ENCODE measurements at regions not wholly inside any gene's neighbourhood (a gene's known extent, or its start where the extent isn't known, plus 50 kb on each side); places are given as distances from the start of the nearest gene placed in this dataset.
"Not testable (repeated sequence)": the region's sequence is repeated elsewhere in the genome, so short reads cannot be mapped to it uniquely, and the experiment has no call there.

DNA sequence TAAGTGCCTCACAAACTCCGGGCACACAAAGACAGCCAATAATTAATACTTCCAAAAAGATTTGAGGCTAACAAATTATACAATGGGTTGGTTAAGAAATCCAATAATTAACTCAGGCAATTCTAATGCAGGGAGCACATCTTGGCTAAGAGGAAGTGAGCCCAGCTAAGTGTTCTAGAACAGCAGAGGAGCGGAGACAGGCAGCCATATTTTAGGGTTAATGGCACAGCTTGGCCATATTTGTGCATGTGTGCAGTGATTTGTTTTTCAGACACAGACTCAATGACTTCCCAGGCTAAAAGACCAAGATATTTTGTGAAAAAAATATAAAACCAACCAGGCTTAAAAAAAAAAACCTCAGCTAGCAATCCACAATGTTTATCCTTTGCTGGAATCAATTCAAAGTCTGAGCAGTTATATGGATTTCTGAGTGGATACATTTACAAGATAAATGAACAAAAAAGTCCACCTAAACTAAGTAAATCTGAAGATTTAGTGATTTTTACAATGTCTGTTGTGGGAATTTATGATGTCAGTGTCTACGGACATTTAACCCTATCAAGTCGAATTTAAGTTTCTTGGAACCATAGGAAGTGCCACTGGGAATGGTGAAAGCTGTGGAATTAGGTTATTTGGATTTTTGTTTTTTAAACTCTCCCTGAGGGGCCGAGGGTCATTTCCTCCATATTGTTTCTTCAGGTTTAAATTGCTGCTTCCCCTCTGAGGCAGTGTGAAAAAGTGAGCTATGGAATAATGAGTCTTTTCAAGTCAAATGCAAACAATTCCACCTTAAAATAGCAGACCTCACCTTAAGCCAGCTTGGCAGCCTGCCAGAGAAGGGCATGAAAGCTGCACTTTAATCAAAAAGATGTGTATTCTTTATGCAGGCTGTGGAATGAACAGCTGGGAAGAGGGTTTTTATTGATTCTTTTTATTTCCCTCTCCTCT is 413.7 kb upstream of the TBL1XR1 start:
- no peak overlapping the region for H3K27ac Mint-ChIP-seq
- no peak overlapping the region for H3K4me3 Mint-ChIP-seq
- peaks cover 4% of the 10 kb centered on the region for H3K9me3 Mint-ChIP-seq
- H3K4me1 Mint-ChIP-seq (ENCODE audit: low read depth) = peaks cover 9% of the 10 kb centered on the region
- no peaks in the 10 kb centered on the region for H3K27me3 Mint-ChIP-seq (ENCODE audit: low read depth)
- no peaks in the 10 kb centered on the region for H3K36me3 Mint-ChIP-seq (ENCODE audit: low read depth)

DNA sequence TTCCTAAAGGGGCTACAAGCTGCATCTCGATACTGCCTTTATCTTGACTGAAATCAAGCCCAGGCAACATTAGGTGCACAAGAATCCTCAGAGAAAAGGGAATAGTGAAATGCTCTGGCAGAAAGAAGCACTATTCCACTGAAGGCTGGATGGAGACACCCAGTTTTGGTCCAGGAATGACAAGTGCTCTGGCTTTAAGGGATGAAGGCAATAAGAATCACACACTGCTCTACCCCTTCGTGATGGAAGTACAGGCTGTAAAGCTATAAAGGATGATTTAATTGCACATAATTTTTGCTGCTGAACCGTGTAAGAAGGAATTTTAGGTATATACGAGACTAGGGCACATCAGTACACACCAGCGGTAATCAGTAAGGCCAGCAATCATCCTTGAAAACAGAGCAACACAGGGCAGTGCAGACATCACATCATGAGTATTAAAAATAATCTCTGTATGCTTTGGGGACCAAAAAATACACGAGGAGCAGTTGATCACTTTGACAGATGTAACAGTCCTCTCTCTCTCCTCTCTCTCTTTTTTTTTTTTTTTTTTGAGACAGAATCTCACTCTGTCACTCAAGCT is 414.6 kb upstream of the TBL1XR1 start:
- no peaks in the 10 kb centered on the region for H3K36me3 Mint-ChIP-seq (ENCODE audit: low read depth)
- H3K4me3 Mint-ChIP-seq = no peak overlapping the region
- H3K9me3 Mint-ChIP-seq = peaks cover 4% of the 10 kb centered on the region
- no peak overlapping the region for H3K27ac Mint-ChIP-seq
- H3K4me1 Mint-ChIP-seq (ENCODE audit: low read depth) = peaks cover 7% of the 10 kb centered on the region
- no peaks in the 10 kb centered on the region for H3K27me3 Mint-ChIP-seq (ENCODE audit: low read depth)

DNA sequence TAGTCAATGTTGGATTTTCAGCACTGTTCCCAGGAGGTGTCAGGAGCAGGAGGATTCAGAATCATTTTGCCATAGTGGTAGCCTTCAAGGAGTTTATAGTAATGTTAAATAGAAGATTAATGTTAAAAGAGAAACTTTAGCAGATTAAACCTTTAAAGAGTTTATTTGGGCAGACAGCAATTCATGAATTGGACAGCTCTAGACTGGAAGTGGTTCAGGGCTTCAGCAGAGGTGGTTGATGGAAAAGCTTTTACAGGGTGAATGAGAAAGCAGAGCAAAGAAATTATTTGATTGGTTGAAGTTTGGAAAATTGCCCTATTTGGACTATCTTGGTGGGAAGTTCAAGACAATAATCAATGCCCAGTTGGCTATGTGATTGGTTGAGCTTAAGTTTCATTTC is 416.6 kb upstream of the TBL1XR1 start:
- Mint-ChIP-seq H3K27ac (no peak overlapping the region), H3K9me3 (peaks cover 4% of the 10 kb centered on the region), H3K27me3 (ENCODE audit: low read depth) (no peaks in the 10 kb centered on the region), H3K36me3 (ENCODE audit: low read depth) (no peaks in the 10 kb centered on the region), H3K4me1 (ENCODE audit: low read depth) (peaks cover 4% of the 10 kb centered on the region), H3K4me3 (no peak overlapping the region)

DNA sequence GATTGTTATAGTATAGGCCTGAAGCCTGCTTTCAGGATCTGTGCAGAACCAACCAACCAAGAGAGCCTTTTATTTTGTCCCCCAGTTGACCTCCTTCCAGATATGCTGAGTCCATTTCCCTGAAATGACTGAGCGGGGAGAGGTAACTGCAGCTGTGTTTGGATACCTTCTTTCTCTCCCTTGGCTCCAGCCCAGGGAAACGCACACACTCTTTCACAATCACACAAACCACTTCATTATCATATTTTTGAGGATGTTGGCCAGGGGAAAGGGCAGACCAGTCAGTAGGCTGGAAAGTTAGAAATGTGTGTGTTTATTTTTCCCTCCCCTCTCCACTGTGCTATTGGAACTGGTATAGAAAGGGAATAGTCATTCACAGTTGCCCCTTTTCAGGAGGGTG is 417.7 kb upstream of the TBL1XR1 start:
- peaks cover 4% of the 10 kb centered on the region for H3K4me1 Mint-ChIP-seq (ENCODE audit: low read depth)
- H3K4me3 Mint-ChIP-seq = no peak overlapping the region
- no peaks in the 10 kb centered on the region for H3K36me3 Mint-ChIP-seq (ENCODE audit: low read depth)
- H3K27ac Mint-ChIP-seq = no peak overlapping the region
- peaks cover 4% of the 10 kb centered on the region for H3K9me3 Mint-ChIP-seq
- no peaks in the 10 kb centered on the region for H3K27me3 Mint-ChIP-seq (ENCODE audit: low read depth)

DNA sequence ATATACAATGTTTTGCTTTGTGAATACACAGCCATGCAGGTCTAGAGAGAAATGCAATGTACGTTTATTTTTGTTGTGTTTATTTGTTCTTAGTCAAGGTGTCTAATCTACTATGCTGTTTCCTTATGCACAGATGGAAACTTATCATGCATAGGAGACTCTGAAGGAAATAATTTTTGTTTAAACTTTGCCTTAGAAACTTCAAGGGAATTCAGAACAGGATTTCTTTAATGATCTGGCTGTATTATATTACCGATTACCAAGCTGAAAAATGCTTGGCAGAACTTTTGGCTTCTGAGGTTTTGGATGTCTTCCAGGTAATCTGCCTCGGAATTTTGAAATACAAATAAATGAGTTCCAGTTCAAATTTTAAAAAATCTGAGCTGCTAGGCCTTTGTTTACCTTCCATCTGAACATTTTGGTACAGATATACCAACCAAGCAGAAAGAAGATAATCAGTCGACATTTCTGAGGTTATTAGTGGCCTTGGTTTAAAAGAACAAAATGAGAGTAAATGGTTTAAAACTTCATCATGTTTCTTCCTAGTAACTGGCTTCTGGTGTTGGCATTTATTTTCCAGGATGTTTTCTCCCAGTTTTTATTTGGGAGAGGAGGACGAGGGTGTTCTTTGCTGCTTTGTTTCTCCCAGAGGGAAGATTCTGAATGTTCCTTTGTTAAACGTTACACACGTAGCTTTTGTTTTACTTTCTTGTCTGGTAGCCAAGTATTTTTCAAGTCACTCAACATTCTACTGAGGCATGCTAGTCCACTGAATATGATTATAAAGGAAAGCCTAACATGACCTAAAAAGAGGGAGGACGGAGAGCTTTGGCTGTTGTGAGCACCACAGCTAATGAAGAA is 421.8 kb upstream of the TBL1XR1 start:
- H3K36me3 Mint-ChIP-seq (ENCODE audit: low read depth) = no peaks in the 10 kb centered on the region
- H3K4me3 Mint-ChIP-seq = no peak overlapping the region
- H3K27ac Mint-ChIP-seq = no peak overlapping the region
- peaks cover 4% of the 10 kb centered on the region for H3K4me1 Mint-ChIP-seq (ENCODE audit: low read depth)
- H3K9me3 Mint-ChIP-seq = no peaks in the 10 kb centered on the region
- no peaks in the 10 kb centered on the region for H3K27me3 Mint-ChIP-seq (ENCODE audit: low read depth)

DNA sequence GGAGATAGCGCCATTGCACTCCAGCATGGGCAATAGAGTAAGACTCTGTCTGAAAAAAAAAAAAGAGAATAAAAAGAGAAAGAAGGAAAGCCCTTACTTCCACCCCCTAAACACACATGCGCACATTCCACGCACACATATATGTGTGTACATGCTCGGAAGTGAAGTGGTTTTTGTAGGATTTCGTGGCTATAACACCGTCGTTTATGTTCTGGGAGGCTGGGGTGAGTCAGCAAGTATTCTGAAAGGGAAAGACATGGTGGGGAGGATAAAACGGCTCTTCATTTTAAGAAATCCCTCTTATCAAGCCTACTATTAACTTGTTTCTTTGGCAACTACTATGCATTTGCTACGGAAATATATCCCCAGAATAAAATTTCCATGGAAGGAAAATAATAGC is 422.8 kb upstream of the TBL1XR1 start:
- Mint-ChIP-seq H3K4me1 (ENCODE audit: low read depth) (peaks cover 2% of the 10 kb centered on the region), H3K27me3 (ENCODE audit: low read depth) (no peaks in the 10 kb centered on the region), H3K9me3 (no peaks in the 10 kb centered on the region), H3K4me3 (no peak overlapping the region), H3K36me3 (ENCODE audit: low read depth) (no peaks in the 10 kb centered on the region), H3K27ac (no peak overlapping the region)

DNA sequence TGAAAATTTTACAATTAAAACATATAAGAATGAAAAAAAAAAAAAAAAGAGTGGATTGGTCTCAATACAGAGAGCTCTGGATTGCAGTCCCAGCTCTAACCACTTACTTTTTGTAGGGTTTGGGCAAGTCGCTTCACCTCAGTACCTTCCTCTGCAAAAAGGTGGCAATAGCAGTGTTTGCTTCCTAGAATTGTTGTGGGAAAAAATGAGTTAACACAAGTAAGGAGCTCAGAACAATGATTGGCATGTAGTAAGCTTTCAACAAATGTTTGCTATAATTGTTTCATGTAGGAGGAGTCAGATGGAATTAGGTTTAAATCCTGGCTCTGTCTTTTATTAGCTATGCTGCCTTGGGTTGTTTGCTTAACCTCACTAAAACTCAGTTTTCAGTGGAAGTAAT is 425.2 kb upstream of the TBL1XR1 start:
- H3K9me3 Mint-ChIP-seq = no peaks in the 10 kb centered on the region
- no peaks in the 10 kb centered on the region for H3K27me3 Mint-ChIP-seq (ENCODE audit: low read depth)
- no peaks in the 10 kb centered on the region for H3K36me3 Mint-ChIP-seq (ENCODE audit: low read depth)
- H3K4me3 Mint-ChIP-seq = no peak overlapping the region
- H3K4me1 Mint-ChIP-seq (ENCODE audit: low read depth) = no peaks in the 10 kb centered on the region
- H3K27ac Mint-ChIP-seq = no peak overlapping the region

DNA sequence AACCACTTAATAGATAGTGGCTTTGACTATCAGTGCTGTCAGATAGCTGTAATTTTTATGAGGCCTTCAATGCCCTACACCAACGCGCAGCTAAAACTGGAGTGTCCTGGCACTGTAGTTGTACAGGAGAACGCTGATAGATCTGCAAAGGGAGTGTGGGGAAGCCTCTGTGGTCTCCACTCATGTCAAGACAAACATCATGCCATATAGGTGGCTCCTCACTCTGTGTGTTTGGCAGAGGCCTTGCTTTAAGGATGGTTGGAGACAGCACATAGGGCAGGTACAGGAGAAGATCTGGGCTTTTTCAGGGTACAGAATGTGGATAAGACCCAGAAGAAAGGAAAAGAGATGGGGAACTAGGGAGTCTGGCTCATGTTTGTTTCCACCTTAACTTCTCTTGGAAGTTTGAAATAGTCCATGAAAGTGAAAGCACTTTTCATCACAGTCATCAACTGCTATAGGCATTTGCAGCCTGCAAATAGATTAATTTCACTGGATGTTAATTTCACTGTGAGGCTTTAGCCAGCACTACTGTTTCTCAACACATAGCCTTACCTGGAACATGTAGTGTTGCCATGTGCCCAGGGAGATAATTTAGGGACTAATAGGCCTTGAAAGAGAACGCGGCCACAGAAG is 425.8 kb upstream of the TBL1XR1 start:
- H3K9me3 Mint-ChIP-seq = no peaks in the 10 kb centered on the region
- H3K4me1 Mint-ChIP-seq (ENCODE audit: low read depth) = no peaks in the 10 kb centered on the region
- no peaks in the 10 kb centered on the region for H3K27me3 Mint-ChIP-seq (ENCODE audit: low read depth)
- H3K4me3 Mint-ChIP-seq = no peak overlapping the region
- no peak overlapping the region for H3K27ac Mint-ChIP-seq
- no peaks in the 10 kb centered on the region for H3K36me3 Mint-ChIP-seq (ENCODE audit: low read depth)

DNA sequence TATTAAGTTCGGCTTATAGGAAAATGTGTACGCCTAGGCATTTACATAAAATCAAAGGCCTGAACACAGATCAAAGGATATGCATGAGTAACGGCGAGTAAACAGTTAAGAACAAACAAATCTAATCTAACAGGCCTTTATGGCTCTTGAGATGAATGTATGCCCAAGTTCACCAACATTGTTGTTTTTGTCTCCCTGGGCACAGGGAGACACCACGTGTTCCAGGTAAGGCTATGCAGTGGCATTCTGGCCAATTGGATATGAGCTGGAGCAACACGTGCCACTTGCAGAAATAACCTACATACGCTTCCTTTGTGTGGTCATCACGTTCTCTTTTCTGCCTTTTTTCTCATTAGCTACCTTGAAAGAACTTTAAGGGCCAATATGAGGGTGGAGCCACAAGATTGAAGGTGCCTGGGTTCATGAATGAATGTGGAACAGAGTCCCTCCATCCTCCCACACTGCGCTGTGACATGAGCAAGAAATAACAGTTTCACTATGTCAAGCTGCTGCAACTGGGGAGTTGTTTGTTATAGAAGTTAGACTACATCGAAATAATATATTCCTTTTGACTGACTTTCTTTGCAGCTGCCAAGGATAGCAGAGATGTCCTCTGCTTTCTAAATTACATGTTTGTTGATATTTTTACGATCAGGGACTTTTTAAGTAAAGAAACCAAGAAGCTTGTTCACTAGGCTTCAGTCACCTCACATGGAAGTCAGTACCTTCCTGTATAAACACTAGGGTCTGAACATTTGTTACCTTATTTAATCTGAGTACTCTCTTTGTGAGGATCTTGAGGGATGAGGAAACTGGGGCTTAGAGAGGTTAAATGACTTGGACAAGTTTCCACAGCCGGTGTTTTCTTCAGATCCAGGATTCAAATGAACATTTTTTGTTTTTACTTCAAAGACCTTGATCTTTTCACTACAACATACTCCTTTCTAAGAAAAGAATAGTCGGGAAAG is 427.5 kb upstream of the TBL1XR1 start:
- Mint-ChIP-seq H3K4me1 (ENCODE audit: low read depth) (no peaks in the 10 kb centered on the region), H3K36me3 (ENCODE audit: low read depth) (no peaks in the 10 kb centered on the region), H3K9me3 (no peaks in the 10 kb centered on the region), H3K4me3 (no peak overlapping the region), H3K27ac (no peak overlapping the region), H3K27me3 (ENCODE audit: low read depth) (no peaks in the 10 kb centered on the region)

DNA sequence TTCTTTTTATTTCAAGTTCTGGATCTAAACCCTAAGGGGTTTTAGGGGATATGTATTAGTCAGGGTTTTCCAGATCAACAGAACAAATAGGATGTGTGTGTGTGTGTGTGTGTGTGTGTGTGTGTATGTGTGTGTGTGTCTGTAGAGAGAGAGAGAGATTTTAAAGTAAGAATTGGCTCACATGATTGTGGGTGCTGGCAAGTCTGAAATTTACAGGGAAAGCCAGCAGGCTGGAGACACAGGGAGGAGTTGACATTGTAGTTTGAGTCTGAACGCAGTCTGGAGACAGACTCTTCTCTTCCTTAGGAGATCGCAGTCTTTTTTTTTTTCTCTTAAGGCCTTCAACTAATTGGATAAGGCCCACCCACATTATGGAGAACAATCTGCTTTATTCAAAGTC is 428.8 kb upstream of the TBL1XR1 start:
- Mint-ChIP-seq H3K27ac (no peak overlapping the region), H3K4me1 (ENCODE audit: low read depth) (no peaks in the 10 kb centered on the region), H3K36me3 (ENCODE audit: low read depth) (no peaks in the 10 kb centered on the region), H3K27me3 (ENCODE audit: low read depth) (no peaks in the 10 kb centered on the region), H3K4me3 (no peak overlapping the region), H3K9me3 (no peaks in the 10 kb centered on the region)

DNA sequence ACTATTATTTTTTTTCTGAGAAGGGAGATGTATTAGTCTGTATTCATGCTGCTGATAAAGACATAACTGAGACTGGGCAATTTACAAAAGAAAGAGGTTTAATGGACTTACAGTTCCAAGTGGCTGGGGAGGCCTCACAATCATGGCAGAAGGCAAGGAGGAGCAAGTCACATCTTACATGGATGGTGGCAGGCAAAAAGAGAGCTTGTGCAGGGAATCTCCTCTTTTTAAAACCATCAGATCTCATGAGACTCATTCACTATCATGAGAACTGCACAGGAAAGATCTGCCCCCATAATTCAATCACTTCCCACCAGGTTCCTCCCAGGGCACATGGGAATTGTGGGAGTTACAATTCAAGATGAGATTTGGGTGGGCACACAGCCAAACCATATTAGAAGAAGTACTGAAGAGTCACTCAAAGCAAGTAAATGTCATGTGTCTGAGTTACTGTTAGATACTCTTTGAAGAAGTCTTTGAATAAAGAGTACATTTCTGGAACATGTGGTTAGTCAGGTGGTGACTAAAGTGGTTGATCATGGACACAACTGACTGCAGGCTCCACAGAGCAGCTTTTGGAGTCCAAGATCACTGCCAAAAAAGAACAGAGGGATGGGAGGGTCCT is 430.9 kb upstream of the TBL1XR1 start:
- H3K36me3 Mint-ChIP-seq (ENCODE audit: low read depth); H3K27ac Mint-ChIP-seq: not testable (repeated sequence)

DNA sequence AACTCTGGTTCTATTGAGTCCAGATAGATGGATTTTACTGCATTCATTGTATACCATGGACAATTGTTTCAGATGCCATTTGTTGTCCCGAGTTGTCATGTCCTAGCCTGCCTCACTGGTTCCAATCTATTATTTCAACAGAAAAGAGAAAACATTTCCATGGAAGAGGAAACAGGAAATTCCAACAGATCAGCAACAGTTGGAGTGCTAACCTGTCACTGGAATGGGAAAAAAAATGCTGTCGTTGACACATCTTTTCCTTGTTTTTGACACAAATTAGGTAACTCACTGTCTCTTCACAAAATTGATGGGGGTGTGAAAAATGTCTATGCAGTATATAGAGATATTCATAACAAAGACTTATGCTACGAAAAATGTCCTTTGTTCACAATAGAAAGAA is 432.0 kb upstream of the TBL1XR1 start:
- Mint-ChIP-seq H3K4me1 (ENCODE audit: low read depth) (no peaks in the 10 kb centered on the region), H3K4me3 (no peak overlapping the region), H3K27me3 (ENCODE audit: low read depth) (no peaks in the 10 kb centered on the region), H3K27ac (no peak overlapping the region), H3K36me3 (ENCODE audit: low read depth) (no peaks in the 10 kb centered on the region), H3K9me3 (no peaks in the 10 kb centered on the region)

More for the DNA sequence above, 430.9 kb upstream of the TBL1XR1 start:
- H3K27me3 Mint-ChIP-seq (ENCODE audit: low read depth); H3K9me3 Mint-ChIP-seq; H3K4me1 Mint-ChIP-seq (ENCODE audit: low read depth); H3K4me3 Mint-ChIP-seq: not testable (repeated sequence)

DNA sequence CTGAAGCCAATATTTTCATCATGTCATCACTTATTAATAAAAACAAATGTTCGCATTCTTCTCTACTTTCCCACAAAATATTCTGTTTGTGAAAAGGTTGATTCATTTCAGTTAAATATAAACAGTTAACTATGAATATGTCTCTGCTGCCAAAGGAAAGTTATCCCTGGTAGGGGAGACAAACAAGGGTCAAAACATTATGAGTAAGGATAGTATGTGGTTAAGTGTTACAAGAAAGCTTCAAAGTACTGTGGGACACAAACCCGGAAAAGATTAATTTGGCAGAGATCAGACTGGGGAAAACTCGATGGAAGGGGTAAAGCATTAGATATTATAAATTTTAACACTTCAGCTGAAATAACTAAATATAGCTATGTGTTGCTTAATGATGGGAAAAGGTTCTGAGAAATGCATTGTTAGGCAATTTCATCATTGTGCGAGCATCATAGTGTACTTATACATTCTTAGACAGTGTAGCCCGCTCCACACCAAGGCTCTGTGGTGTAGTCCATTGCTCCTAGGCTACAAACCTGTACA is 436.5 kb upstream of the TBL1XR1 start:
- Mint-ChIP-seq H3K27me3 (ENCODE audit: low read depth) (no peaks in the 10 kb centered on the region), H3K4me1 (ENCODE audit: low read depth) (no peaks in the 10 kb centered on the region), H3K4me3 (no peak overlapping the region), H3K36me3 (ENCODE audit: low read depth) (no peaks in the 10 kb centered on the region), H3K9me3 (no peaks in the 10 kb centered on the region), H3K27ac (no peak overlapping the region)
